Kidney glomerular epithelial cell (primary cell): ENCODE measurements at regions not wholly inside any gene's neighbourhood (a gene's known extent, or its start where the extent isn't known, plus 50 kb on each side); places are given as distances from the start of the nearest gene placed in this dataset.
A peak's percentile ranks its signal among the peaks of the same experiment; 100 is the strongest.

Experiments used
- DNase-seq: peaks from one replicate; lab custom pipeline; 2025; lab: John Stamatoyannopoulos, UW

DNA sequence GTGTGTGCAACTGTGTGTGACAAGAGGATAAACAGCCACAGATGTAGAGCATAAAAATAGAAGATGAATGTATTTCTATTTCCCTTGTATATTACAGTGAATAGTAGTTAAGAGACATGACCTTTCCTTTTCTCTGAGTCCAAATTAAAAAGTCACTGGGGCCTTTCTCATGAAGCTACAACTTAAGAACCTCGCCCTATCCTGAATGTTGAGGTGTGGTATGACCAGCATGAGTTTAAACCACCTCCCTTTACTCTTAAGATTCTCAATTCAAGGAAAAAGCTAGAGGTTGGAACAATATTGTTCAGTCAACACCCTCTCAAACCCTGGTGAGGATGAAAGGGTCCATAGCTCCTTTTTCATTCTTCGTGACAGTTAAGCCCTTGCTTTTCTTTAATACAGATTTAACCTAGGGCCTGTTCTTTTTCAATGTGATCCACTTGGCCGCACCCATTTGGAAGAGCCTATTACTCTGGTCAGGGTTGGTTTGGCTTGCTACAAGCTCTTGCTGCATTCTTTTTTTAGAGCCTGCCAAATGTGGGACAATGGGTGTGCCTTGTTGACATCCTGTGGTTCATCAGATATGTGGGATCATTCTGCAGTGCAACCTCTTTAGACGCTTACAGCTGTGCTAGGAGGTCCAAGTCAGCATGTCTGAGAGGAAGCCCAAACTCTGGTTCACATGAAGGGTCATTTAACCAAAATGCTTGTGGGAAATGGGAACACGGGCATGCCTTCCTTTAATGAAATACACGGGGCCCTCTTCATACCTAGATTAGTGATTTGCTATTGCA, 290.0 kb downstream of the HAO1 start:
- DNase-seq: no peak

DNA sequence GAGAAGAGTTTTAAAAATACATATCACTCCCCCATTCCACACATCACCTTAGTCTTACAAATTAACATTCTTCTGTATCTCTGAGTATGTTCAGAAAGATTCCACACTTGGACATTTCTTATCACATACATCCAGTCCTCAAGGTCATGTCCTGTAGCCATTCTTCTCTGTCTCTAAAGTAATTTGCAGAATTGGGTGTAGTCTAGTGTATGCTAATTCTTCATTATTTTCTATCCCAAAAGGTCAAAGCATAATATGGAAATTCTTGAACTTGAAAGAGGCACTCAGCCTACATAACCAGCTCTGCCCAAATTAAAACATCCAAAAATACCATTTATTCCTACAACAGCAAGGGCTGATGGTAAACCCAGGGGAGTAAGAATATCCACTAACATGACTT, 286.0 kb downstream of the HAO1 start:
- DNase-seq: no peak

DNA sequence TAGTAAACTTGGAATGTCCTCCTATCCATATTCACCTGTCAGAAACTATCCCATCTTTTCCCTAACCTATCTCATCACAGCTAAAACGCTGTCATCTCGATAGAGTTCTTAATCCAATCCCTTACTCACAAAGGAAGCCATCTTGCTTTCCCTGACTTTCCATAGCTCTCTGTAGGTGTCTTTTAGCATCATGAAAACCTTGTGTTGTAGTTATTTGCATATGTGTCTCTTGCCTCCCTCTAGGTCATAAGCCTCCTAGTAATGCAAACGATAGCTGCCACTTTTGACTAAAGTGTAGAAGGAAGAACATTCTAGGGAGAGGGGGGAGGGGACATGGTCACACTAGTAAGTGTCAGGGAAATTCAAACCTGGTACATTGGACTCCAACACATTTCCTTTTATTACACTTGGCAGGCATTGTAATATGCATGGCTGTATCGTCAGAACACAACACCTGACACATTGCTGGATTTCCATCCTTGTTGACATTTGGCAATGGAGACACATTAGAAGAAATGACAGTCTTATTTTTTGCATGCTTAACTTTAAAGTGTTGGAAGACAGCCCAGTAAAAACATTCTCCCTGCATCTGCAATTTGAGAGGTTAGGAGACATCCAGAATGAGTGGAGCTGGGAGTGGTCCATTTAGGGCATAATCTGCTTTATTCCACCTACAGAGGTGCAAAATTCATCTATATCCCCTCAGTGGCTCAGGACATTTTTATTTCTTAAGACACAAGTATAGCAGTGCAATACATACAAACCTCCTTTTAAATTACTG, 283.4 kb downstream of the HAO1 start:
- no peak for DNase-seq

DNA sequence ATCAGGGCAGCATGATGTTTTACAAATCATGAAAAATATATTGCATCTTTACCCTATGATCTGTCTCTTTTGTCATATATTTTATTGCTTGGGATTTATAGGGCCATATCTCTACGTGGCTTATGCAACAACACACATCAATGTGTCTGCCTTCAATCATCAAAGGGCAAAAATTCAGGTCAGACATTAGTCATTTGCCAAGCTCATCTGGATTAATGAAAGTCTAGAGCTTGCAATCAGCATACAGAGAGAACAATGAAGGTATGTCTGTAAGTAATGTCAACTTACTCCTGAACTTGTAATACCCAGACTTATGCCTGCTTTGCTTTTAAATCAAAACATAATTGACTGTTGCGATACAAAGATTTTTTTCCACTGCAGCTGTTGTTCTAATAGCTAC, 282.7 kb downstream of the HAO1 start:
- DNase-seq: no peak

DNA sequence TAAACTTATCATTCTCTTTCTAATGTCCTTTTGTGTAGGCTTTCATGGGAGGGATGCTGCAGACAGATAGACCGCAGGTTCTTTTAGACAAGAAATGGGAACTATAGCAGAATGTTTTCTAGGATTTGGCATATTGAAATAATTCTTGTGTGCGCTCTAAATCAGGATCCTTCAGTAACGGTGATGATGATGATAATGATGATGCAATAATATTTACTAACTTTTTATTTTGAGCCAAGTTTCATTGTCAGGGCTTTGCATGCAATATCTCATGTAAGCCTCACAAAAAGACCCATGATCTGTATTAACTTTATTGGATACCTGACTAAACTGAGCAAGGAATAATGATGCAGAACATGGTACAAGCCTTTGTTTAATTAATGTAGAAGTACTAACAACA, 280.1 kb downstream of the HAO1 start:
- DNase-seq: no peak

DNA sequence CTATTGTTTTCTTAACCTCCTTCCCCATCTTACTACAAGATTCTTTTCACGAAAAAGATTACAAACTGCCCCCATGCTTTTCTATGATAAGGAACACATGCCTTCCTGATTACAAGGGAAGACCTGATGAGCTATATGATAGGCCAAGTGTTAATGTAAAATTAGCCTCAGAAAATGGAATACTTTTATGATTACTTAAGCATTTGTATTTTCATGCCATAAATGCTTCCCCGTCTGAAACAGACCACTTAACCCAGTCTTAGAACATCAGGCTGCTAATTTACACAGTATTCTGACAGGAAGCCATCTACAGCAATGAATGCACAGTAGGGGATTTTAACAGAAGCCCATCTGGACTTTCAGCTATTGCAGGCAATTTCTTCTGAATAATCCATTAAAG, 274.9 kb downstream of the HAO1 start:
- no peak for DNase-seq

DNA sequence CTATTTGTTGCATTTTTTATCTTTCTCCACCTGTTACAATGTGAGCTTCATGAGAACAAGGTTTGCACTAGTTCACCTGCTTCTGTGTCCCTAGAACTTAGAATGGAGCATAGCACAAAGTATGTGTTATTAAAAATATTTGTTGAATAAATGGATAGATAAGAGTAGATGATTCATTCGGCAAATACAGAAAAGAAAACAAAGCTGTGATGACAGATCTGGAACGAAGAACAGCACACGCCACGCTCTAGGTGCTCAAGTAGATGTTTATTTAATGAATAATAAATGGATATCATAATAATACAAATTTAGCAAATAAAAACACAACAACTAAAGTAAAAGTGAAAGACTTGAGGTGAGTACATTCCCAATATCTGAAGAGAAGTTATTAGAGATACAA, 273.1 kb downstream of the HAO1 start:
- DNase-seq: no peak

DNA sequence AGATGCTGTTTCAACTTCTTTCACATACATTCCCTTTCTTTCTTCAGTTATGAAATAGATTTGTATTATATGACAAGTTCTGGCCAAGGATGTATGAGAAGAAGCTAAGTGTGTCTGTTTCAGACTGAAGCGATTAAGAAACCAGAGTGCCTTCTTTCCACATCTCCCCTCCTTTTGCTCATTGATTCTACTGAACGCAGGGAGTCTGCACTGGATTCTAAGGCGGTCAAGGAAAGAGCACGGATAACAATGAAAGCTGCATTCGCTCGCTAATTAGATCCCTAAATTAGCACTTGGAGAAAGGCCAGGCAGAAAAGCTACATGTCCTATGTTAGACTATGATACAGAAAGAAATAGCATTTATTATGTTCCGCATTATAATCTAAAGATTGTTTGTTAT, 267.7 kb downstream of the HAO1 start:
- DNase-seq: no peak

DNA sequence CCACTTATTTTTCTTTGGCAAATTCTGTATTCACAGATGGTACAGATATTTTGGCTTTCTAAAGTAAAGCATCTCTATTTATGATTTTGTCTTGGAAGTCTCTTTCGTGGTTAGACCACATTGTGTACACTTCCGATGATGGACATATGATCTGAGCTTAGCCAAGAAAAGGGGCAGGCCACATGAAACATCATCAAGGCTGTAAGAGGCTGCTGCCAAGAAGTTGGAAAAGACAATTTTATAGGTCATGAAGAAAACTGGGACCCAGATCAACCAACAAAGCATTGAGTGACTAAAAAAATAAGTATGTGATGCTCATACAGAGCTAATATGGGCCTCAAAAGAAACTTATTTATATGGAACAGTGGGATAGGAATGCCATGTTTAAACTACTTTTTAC, 266.4 kb downstream of the HAO1 start:
- DNase-seq: no peak

DNA sequence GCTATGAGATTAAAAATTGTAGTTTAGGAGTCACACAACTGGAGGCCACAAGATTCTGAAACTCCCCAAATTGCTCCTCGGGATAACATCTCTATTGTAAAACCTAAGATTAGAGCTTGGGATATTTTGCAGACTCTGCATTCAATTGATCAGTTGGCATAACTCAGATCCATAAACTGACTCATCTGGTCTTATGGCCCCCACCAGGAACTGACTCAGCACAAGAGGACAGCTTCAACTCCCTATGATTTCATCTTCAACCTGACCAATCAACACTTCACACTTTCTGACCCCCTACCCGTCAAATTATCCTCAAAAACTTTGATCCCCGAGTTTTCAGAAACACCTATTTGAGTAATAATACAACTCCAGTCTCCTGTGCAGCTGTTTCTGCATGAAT, 257.3 kb downstream of the HAO1 start:
- DNase-seq: no peak

DNA sequence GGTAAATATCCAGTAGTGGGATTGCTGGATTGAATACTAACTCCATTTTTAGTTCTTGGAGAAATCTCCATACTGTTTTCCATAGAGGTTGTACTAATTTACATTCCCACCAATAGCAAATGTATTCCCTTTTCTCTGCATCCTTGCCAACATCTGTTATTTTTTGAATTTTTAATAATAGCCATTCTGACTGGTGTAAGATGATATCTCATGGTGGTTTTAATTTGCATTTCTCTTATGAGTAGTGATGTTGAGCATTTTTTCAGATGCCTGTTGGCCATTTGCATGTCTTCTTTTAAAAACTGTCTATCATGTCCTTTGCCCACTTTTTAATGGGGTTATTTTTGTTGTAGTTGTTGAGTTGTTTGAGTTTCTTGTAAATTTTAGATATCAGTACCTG, 253.2 kb downstream of the HAO1 start:
- DNase-seq: no peak

DNA sequence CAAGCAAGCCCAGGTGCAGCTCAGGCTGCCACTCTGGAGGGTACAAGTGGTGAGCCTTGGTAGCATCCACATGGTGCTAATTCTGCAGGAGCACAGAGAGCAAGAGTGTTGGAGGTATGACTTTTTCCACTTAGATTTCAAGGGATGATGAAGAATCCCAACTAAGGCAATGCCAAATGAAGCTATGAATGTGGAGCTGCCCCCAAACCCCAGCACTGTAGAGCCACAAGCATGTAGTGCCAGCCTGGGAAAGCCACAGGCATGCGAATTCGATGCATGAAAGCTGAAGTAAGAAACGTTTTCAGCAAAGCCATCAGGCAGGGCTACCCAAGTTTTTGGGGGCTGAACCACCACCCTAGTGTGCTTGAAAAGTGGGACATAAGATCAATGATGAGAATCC, 251.1 kb downstream of the HAO1 start:
- DNase-seq: no peak

DNA sequence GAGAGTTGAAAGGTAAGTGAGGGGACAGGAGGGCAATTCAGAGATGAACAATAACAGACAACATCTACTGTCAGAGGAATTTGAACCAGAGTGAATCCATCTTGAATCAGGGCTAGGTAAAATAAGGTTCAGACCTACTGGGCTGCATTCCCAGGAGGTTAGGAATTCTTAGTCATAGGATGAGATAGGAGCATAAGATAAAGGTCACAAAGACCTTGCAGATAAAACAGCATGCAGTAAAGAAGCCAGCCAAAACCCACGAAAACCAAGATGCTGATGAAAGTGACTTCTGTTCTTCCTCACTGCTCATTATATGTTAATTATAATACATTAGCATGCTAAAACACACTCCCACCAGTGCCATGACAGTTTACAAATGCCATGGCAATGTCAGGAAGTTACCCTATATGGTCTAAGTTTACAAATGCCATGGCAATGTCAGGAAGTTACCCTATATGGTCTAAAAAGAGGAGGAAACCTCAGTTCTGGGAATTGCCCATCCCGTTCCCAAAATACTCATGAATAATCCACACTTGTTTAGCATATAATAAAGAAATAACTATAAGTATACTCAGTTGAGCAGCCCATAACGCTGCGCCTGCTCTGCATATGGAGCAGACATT, 248.5 kb downstream of the HAO1 start:
- no peak for DNase-seq

DNA sequence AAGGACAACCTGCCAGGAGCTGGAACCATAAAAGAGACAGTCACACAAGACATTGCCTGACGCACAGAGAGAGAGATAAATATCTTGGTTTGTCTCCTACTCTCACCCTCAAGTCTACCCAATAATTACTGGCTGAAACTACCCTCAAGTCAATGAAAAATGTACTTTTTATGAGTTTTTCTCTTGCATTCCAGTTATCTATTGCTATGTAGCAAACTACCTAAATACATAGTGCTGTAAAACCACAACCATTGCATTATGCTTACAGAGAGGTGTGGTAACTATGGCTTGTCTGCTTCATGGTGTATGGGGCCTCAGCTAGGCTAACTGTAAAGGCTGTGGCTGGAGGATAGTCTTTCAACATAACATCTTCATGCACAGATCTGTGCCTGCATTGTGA, 247.8 kb downstream of the HAO1 start:
- DNase-seq: no peak

DNA sequence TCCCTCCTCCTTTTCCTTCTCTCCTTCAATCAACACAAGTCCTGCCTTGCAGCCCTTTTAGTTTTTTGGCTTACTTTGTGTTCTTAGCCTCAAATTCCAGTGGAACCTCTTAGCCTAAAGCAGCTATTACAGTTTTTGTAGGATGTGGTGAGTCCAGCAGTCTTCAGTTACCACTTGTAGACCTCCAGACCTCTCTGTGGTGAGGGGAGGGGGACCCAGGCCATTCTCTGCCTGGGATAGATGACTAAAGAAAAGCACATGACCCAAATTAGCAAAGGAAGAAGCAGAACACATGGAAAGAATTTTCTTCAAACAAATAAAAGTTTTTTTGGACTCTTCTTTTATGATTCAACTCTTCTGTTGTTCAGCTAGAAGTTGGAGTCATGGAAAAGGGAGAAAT, 246.5 kb downstream of the HAO1 start:
- no peak for DNase-seq

DNA sequence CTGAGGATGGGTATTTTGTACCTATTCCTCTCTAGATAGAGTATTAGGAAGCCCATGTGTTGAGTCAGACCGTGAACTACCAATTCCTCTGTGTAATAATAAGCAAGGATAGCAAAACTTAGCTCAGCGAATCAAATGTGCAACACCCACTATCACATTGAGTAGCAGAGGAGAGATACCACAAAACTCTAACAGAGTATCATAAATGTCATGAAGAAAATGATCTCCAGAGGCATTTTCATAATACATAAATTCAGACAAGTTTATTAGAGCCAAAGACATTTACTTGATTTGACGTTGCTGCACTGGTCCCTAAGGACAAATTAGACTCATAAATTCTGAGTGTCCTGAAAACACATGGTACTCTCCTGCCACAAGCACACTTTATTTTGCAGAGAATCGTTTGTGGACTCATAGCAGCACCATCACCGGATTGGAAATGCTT, 245.2 kb downstream of the HAO1 start:
- no peak for DNase-seq

DNA sequence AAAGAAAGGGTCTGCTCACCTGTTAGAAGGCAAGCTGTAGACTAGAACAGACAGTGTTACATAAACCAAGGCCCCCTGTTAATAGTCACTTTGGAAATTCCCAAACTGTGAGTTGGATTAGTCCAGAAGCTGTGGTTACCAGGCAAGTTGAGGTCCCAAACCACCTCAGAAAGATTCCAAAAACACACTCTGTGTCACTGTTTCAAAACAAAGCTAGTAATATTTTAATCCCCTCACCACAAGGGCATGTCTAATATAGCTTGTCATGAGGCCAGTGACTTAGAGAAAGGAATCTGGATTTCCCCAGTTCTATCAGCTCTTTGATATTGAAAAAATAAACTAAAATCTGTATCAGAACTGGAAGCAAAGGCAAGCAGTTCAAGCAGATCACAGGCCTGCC, 244.6 kb downstream of the HAO1 start:
- DNase-seq: peak; percentile 48

DNA sequence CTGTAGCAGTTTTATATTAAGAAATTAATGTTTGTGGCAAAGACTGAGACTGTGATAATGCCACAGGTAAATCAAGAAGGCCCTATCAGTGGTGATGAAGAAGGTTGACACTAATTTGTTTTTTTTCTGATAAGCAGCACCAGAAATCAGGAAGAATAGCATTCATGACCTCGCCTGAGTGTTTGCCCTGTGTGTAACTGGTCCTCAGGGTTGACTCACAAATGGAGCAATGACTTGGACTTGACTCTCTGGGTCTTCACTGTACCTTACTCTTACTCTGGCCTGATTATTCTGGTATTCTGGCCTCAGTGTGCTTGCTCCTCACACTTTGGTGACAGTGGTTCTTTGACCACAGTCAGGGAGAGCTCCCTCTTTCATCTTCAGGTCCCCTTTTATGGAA, 243.9 kb downstream of the HAO1 start:
- DNase-seq: peak; percentile 14

DNA sequence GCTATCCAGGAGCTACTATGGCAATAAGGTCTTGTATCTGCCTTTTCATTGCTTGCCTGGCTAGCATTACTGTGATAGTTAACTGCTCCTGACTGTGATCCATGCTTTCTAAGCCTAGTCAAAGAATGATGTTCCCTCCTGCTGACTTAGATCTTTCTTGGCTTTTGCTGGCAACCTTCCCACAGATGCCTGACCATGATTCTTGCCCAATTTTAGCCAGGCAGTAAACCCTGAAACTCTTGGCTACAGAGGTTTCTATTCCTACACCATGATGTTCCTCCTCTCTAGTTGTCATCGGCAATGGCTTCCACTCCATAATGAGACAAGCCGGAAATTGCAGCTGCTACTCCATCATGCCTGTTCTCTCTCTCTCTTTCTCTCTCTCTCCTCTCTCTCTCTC, 238.1 kb downstream of the HAO1 start:
- no peak for DNase-seq

DNA sequence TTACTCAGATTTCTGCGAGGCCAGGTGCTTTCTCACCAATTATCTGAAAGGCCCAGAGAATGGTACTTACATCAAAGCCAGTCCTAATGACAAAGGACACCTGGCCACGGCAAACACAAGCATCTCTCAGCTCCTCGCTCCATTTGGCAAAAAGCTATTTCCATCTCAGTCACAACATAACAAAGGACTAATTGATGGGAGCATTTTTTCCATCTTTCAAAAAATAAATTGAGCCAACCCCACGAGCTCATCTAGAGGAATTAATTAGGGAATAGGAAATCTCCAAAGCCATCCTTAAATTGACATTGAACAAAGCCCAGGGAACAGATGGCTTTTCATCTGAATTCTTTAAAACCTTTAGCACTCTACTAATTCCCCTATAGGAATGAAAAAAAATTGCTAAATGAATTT, 236.7 kb downstream of the HAO1 start:
- no peak for DNase-seq

DNA sequence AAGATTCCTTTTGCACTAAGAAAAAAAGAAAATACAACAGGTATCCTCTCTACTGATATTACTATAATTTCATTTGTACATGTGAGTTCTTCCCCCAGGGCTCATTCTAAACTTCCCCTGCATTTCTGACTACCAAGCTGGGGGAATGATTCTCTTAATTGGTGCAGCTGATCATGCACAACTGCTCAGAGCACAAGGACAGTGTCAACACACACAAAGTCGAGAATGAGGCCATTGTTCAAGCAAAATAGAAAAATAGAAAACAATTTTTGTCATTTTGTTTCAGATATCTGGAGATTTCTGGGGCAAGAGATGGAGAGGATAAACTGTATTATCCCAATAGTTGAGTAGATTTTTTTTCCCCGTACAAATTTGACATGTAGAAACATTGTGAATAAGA, 236.3 kb downstream of the HAO1 start:
- no peak for DNase-seq

DNA sequence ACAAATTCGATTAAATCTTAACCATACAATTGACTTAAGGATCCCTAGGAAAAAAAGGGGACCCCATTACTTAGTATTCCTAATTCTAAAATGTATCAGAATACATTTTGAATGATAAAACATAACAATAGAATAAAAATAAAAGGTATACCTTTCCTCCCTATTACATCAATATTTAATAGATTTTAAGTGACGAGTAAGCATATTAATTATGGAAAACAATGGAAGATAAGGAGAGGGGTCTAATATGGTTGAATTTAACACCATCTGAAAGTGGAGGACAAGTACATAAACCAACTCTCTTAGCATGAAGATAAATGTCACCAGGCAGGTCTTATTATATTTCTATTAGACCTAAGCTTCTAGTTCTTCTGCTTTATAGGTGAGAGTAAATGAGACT, 232.1 kb downstream of the HAO1 start:
- no peak for DNase-seq

DNA sequence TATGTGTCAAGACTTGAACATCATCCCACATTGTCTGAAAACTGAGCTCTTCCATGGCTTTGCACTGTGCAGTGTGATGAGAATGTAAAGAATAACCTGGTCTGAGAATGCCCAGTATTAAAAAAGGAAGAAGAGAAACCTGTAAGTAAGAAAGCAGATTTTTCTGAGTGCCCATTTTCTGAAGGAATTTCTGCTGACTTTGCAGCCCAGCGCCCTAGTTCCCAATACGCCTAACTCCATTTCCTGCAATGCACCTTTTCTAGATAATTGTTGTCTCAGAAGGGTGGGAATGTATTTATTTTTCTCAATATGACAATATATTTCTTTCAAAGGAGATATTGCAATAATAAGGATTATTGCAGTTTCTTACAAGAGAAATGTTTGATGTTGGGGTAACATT, 231.5 kb downstream of the HAO1 start:
- DNase-seq: no peak
